CD4-positive, alpha-beta memory T cell (primary cell): ENCODE measurements at regions not wholly inside any gene's neighbourhood (a gene's known extent, or its start where the extent isn't known, plus 50 kb on each side); places are given as distances from the start of the nearest gene placed in this dataset.

ENCODE experiments used
- CTCF ChIA-PET: fragments of 350-600 bp; sonication (Branson Sonifier 250); formaldehyde crosslinking; loops from one replicate; lab custom pipeline; 2021; ENCODE audit warnings: inconsistent platforms; ENCODE audit not compliant: partially characterized antibody; lab: Charles Lee
- POLR2A ChIA-PET: fragments of 350-600 bp; sonication (Branson Sonifier 250); formaldehyde crosslinking; loops from one replicate; lab custom pipeline; 2021; ENCODE audit not compliant: partially characterized antibody; lab: Charles Lee
- DNase-seq, 5 donors: peaks; one replicate each; pipeline versions ENCODE4 v3.0.0 to v3.0.0-alpha.2; 2020 to 2022; ENCODE audit warnings: mixed read lengths in 1 of 5
- H3K27ac ChIP-seq: one replicate; pipeline ENCODE4 v1.7.0; 2013; ENCODE audit warnings: low read depth, low read length
- H3K27me3 ChIP-seq: 2 replicates; pipeline ENCODE4 v1.7.0; 2013; ENCODE audit warnings: mild to moderate bottlenecking, low read length, moderate library complexity; ENCODE audit not compliant: insufficient read depth
- H3K36me3 ChIP-seq: 2 replicates; pipeline ENCODE4 v1.7.0; 2013; ENCODE audit warnings: mild to moderate bottlenecking, low read length, moderate library complexity; ENCODE audit not compliant: insufficient read depth
- H3K4me1 ChIP-seq: 2 replicates; pipeline ENCODE4 v1.7.0; 2013; ENCODE audit warnings: mild to moderate bottlenecking, low read length, moderate library complexity; ENCODE audit not compliant: insufficient read depth
- H3K4me3 ChIP-seq, 2 donors: one replicate each; pipeline ENCODE4 v1.7.0; 2013; ENCODE audit warnings: low read length in 2 of 2, mild to moderate bottlenecking in 1 of 2
- H3K9me3 ChIP-seq, 2 donors: one replicate each; pipeline ENCODE4 v1.7.0; 2013; ENCODE audit warnings: low read length in 2 of 2, control low read depth in 1 of 2; ENCODE audit not compliant: control insufficient read depth in 1 of 2
- H3K27ac Mint-ChIP-seq, 7 donors: one replicate each; pipeline ENCODE4 v1.8.0; 2020 to 2021; ENCODE audit warnings: mixed read lengths in 7 of 7, mild to moderate bottlenecking in 6 of 7, inconsistent platforms in 3 of 7, moderate library complexity in 3 of 7
- H3K27me3 Mint-ChIP-seq, 2 donors: one replicate each; pipeline ENCODE4 v1.8.0; 2020 to 2021; ENCODE audit warnings: mixed read lengths in 2 of 2
- H3K36me3 Mint-ChIP-seq, 2 donors: one replicate each; pipeline ENCODE4 v1.8.0; 2020 to 2021; ENCODE audit warnings: mixed read lengths in 2 of 2, inconsistent platforms in 1 of 2, mild to moderate bottlenecking in 1 of 2
- H3K4me1 Mint-ChIP-seq, 4 donors: one replicate each; pipeline ENCODE4 v1.8.0; 2020 to 2021; ENCODE audit warnings: mixed read lengths in 4 of 4, mild to moderate bottlenecking in 1 of 4
- H3K4me3 Mint-ChIP-seq, 8 donors: one replicate each; pipeline ENCODE4 v1.8.0; 2020 to 2021; ENCODE audit warnings: mixed read lengths in 8 of 8, mild to moderate bottlenecking in 7 of 8, moderate library complexity in 6 of 8, inconsistent platforms in 3 of 8
- H3K9me3 Mint-ChIP-seq, 8 donors: one replicate each; pipeline ENCODE4 v1.8.0; 2020 to 2021; ENCODE audit warnings: mixed read lengths in 8 of 8, mild to moderate bottlenecking in 5 of 8, inconsistent platforms in 3 of 8, moderate library complexity in 1 of 8
- intact Hi-C: fragments of 100-400 bp; cut with micrococcal nuclease; formaldehyde crosslinking; loops from one replicate; pipeline ENCODE4 v1.15.1; 2023

DNA sequence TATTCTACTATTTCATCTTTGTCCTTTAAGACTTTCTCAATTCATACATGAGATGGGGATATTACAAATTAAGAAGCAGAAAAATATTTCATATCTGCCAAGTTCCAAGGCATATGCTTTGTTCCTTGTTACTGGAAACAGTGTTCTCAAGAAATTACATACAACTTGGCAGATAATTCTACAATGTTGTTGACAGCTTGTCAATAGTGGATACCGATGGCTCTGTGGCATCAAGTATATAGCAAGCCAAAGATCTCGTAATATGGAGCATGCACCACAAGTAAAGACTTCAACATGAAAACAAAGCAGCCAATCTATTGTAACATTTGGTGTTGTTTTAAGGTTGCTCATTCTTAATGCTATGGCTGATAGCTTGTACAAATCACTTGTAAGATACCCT, 598.2 kb upstream of the KLHL29 start:
- Mint-ChIP-seq H3K9me3 (peaks cover 0 to 8% (median 3%) of the 10 kb centered on the region in 8 donors), H3K4me1 (no peaks in the 10 kb centered on the region), H3K4me3 (no peak overlapping the region), H3K27me3 (no peaks in the 10 kb centered on the region), H3K27ac (no peak overlapping the region), H3K36me3 (no peaks in the 10 kb centered on the region)
- DNase-seq, result no peak
- Histone ChIP-seq H3K9me3 (no peaks in the 10 kb centered on the region), H3K27me3 (no peaks in the 10 kb centered on the region), H3K4me3 (no peak overlapping the region), H3K4me1 (no peaks in the 10 kb centered on the region), H3K27ac (no peak overlapping the region), H3K36me3 (no peaks in the 10 kb centered on the region)
- intact Hi-C loops, result no loop called here
- POLR2A ChIA-PET, result no interaction called here
- CTCF ChIA-PET, result no interaction called here

DNA sequence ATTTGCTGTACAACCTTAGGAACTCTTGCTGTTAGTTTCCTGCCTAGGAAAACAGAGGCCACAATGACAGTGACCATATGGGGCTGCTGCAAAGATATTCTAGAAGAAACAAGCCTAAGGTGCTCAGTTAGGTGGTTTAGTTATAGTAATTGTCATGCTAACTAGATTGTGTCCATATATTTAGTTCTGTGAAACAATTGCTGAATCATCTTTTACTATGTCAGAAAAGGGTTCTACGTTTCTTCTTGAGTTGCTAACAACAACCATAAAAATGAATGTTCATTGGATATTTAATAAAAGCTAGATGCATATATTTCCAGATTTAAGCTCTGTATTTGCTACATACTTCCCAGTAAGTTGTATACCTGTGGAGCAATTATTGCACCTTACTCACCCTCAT, 597.2 kb upstream of the KLHL29 start:
- no peaks in the 10 kb centered on the region for H3K36me3 ChIP-seq
- Mint-ChIP-seq H3K9me3 (peaks cover 0 to 8% (median 3%) of the 10 kb centered on the region in 8 donors), H3K27me3 (no peaks in the 10 kb centered on the region), H3K4me1 (no peaks in the 10 kb centered on the region), H3K4me3 (no peak overlapping the region), H3K36me3 (no peaks in the 10 kb centered on the region), H3K27ac (no peak overlapping the region)
- no peaks in the 10 kb centered on the region for H3K27me3 ChIP-seq
- no peaks in the 10 kb centered on the region for H3K4me1 ChIP-seq
- ChIA-PET POLR2A (no interaction called here), CTCF (no interaction called here)
- H3K27ac ChIP-seq, result no peak overlapping the region
- no peaks in the 10 kb centered on the region for H3K9me3 ChIP-seq
- intact Hi-C loops, result no loop called here
- H3K4me3 ChIP-seq, result no peak overlapping the region
- no peak for DNase-seq

DNA sequence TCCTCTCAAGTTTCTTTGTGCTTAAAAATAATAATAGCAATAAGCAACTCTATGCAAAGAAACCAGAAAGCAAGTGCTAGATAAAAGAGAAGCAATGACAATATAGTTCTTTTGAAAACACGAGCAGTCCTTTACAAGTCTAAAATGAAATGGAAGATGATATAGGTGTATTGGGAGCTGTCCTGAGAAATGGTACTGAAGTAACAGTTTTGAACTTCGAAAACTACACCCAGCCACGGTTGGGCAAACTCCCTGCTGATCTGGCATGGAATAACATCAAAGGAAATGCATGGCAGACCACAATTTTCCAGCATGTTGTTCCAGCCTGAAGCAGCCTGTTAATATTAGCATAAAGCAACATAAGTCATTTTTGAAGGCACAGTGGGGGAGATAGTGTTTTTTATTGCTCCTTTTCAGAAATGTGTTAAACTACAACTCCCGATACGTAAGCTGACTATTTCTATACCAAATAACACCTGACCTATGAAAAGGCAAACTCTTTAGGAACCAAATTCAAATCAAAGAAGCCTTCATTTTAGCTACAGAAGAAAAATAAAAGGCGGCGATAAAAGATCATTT, 596.1 kb upstream of the KLHL29 start:
- Mint-ChIP-seq H3K4me1 (no peaks in the 10 kb centered on the region), H3K4me3 (no peak overlapping the region), H3K36me3 (no peaks in the 10 kb centered on the region), H3K27ac (no peak overlapping the region), H3K9me3 (peaks cover 0 to 8% (median 3%) of the 10 kb centered on the region in 8 donors), H3K27me3 (no peaks in the 10 kb centered on the region)
- Histone ChIP-seq H3K4me1 (no peaks in the 10 kb centered on the region), H3K4me3 (no peak overlapping the region), H3K9me3 (no peaks in the 10 kb centered on the region), H3K36me3 (no peaks in the 10 kb centered on the region), H3K27ac (no peak overlapping the region), H3K27me3 (no peaks in the 10 kb centered on the region)
- intact Hi-C loops, result no loop called here
- no peak for DNase-seq
- ChIA-PET CTCF (no interaction called here), POLR2A (no interaction called here)

DNA sequence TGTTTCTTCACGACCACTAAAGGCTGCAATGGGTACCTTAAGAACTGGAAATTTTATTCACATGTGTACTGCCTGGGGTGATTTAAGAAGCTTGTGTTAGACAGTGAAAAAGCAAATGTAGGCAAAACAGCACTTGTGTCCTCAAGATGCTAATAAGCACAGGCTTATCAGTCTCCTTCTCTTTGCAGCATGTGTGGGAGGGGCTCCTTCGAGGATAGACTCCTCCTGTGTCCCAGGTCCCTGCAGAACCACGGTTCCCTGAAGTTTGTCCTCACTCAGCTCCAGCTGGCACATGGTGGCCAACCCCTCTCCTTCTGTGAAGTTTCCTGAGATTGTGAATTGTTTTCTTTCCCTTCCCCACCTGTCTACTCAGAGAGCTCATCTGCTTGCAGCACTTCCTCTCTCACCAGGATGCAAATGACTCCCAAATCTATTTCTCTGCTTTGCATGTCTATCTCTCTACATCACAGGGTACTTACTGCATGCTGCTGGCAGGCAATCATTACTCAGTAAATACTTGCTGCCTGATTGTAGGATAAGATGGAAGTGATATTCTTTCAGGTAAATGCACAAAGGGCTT, 589.6 kb upstream of the KLHL29 start:
- Histone ChIP-seq H3K27me3 (no peaks in the 10 kb centered on the region), H3K4me1 (no peaks in the 10 kb centered on the region), H3K27ac (no peak overlapping the region), H3K4me3 (no peak overlapping the region), H3K36me3 (no peaks in the 10 kb centered on the region), H3K9me3 (peaks cover 0 to 3% of the 10 kb centered on the region in 2 donors)
- H3K4me1 Mint-ChIP-seq, result no peaks in the 10 kb centered on the region
- POLR2A ChIA-PET, result no interaction called here
- peaks cover 0 to 7% (median 3%) of the 10 kb centered on the region in 8 donors for H3K9me3 Mint-ChIP-seq
- H3K27ac Mint-ChIP-seq, result no peak overlapping the region
- H3K27me3 Mint-ChIP-seq, result peaks cover 0 to 1% of the 10 kb centered on the region in 2 donors
- H3K36me3 Mint-ChIP-seq, result no peaks in the 10 kb centered on the region
- DNase-seq, result no peak
- intact Hi-C loops, result no loop called here
- no peak overlapping the region for H3K4me3 Mint-ChIP-seq
- CTCF ChIA-PET, result no interaction called here

DNA sequence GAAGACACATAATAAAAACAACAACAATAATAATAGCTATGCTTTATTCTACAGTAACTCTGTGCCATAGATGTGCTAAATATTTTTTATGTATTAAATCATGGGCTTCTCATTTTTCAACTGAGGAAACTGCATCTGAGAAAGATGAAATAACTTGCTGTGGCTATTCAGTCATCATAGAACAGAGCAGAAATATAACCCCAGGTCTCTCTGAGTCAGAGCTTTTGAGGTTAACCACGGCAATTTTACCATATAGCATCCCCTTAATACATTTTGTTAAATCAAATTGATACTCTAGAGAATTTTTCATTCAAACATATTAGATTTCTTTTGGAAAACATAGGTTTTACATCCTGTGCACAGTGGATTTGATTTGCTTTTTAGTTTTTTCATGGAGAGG, 586.6 kb upstream of the KLHL29 start:
- Histone ChIP-seq H3K36me3 (no peaks in the 10 kb centered on the region), H3K4me3 (no peak overlapping the region), H3K4me1 (no peaks in the 10 kb centered on the region), H3K27ac (no peak overlapping the region), H3K9me3 (peaks cover 0 to 3% of the 10 kb centered on the region in 2 donors), H3K27me3 (no peaks in the 10 kb centered on the region)
- H3K36me3 Mint-ChIP-seq, result no peaks in the 10 kb centered on the region
- CTCF ChIA-PET, result no interaction called here
- no peak overlapping the region for H3K4me3 Mint-ChIP-seq
- H3K27me3 Mint-ChIP-seq, result peaks cover 0 to 1% of the 10 kb centered on the region in 2 donors
- POLR2A ChIA-PET, result no interaction called here
- no peak overlapping the region for H3K27ac Mint-ChIP-seq
- no peaks in the 10 kb centered on the region for H3K4me1 Mint-ChIP-seq
- H3K9me3 Mint-ChIP-seq, result peaks cover 0 to 11% (median 4%) of the 10 kb centered on the region in 8 donors
- intact Hi-C loops, result no loop called here
- no peak for DNase-seq

DNA sequence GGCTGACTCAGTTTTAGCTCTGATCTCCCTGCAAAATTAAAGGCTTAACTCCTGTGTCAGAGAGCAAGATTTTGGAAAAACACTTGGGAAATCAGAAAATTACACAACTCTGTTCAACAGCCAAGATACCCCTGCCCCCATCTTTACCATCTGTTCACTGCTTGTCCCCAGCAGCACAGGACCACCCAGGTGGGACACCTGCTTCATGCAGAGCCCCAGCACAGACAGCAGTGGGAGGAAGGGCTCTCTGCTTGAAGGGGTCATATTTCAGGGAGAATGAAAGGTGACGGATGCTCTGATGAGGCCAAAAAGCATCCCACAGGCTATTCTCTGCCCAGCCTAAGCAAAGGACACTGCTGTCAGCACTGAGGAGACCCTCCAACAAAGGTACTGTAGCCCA, 584.6 kb upstream of the KLHL29 start:
- H3K4me1 Mint-ChIP-seq, result no peaks in the 10 kb centered on the region
- CTCF ChIA-PET, result no interaction called here

DNA sequence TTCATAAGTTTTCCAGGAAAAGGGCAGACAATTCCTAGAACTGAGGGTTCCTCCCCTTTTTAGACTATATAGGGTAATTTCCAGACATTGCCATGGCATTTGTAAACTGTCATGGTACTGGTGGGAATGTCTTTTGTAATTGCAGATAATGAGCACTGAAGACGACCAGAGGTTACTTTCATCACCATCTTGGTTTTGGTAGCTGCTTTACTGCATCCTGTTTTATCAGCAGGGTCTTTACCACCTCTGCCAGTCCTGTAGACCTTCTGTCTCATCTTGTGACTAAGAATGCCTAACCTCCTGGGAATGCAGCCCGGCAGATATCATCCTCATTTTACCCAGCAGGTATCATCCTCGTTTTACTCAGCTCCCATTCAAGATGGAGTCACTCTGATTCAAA, 583.9 kb upstream of the KLHL29 start:
- no peaks in the 10 kb centered on the region for H3K9me3 ChIP-seq
- intact Hi-C loops, result no loop called here
- ChIA-PET POLR2A (no interaction called here), CTCF (no interaction called here)
- H3K36me3 Mint-ChIP-seq, result no peaks in the 10 kb centered on the region
- no peak for DNase-seq
- no peaks in the 10 kb centered on the region for H3K27me3 Mint-ChIP-seq
- H3K27ac Mint-ChIP-seq, result no peak overlapping the region
- H3K4me1 Mint-ChIP-seq, result no peaks in the 10 kb centered on the region
- no peaks in the 10 kb centered on the region for H3K36me3 ChIP-seq
- H3K4me1 ChIP-seq, result no peaks in the 10 kb centered on the region
- no peaks in the 10 kb centered on the region for H3K27me3 ChIP-seq
- H3K9me3 Mint-ChIP-seq, result peaks cover 0 to 25% (median 12%) of the 10 kb centered on the region in 8 donors
- H3K4me3 ChIP-seq, result no peak overlapping the region
- H3K4me3 Mint-ChIP-seq, result no peak overlapping the region
- no peak overlapping the region for H3K27ac ChIP-seq

More for the DNA sequence above, 584.6 kb upstream of the KLHL29 start:
- intact Hi-C loops, result no loop called here
- Mint-ChIP-seq H3K36me3 (no peaks in the 10 kb centered on the region), H3K4me3 (no peak overlapping the region), H3K27ac (no peak overlapping the region), H3K9me3 (peaks cover 0 to 22% (median 12%) of the 10 kb centered on the region in 8 donors), H3K27me3 (no peaks in the 10 kb centered on the region)
- Histone ChIP-seq H3K27me3 (no peaks in the 10 kb centered on the region), H3K27ac (no peak overlapping the region), H3K4me1 (no peaks in the 10 kb centered on the region), H3K36me3 (no peaks in the 10 kb centered on the region), H3K4me3 (no peak overlapping the region), H3K9me3 (no peaks in the 10 kb centered on the region)
- no peak for DNase-seq
- POLR2A ChIA-PET, result no interaction called here
